HEK293 (cell line): ENCODE measurements at regions not wholly inside any gene's neighbourhood (a gene's known extent, or its start where the extent isn't known, plus 50 kb on each side); places are given as distances from the start of the nearest gene placed in this dataset.

Experiments
- KLF10 ChIP-seq: fragments of 450-650 bp; IDR thresholded peaks from 2 replicates; pipeline ENCODE4 v1.5.1; 2018; ENCODE audit warnings: missing biosample characterization, mild to moderate bottlenecking, missing genetic modification characterization
- MEIS1 ChIP-seq: sonication (generic); formaldehyde crosslinking; IDR thresholded peaks from 2 replicates; pipeline ENCODE4 v1.8.1; 2022; ENCODE audit warnings: missing genetic modification reagents, mild to moderate bottlenecking, borderline replicate concordance
- MZF1 ChIP-seq: fragments of 450-650 bp; formaldehyde crosslinking; IDR thresholded peaks from 2 replicates; pipeline ENCODE4 v1.5.1; 2017; ENCODE audit warnings: missing biosample characterization, missing genetic modification characterization, borderline replicate concordance
- TRIM28 ChIP-seq: IDR thresholded peaks from 2 replicates; pipeline ENCODE4 v1.6.1; 2011; ENCODE audit warnings: low read length, control low read depth, borderline replicate concordance
- ZBTB1 ChIP-seq: fragments of 450-650 bp; formaldehyde crosslinking; IDR thresholded peaks from 2 replicates; pipeline ENCODE4 v1.5.1; 2016; ENCODE audit warnings: missing biosample characterization, missing genetic modification characterization
- ZBTB17 ChIP-seq: fragments of 450-650 bp; formaldehyde crosslinking; IDR thresholded peaks from 2 replicates; pipeline ENCODE4 v1.5.1; 2016; ENCODE audit warnings: missing biosample characterization, missing genetic modification characterization
- ZBTB21 ChIP-seq: fragments of 450-650 bp; formaldehyde crosslinking; IDR thresholded peaks from 2 replicates; pipeline ENCODE4 v1.5.1; 2017; ENCODE audit warnings: missing biosample characterization, missing genetic modification characterization
- ZFP37 ChIP-seq: fragments of 450-650 bp; formaldehyde crosslinking; IDR thresholded peaks from 2 replicates; pipeline ENCODE4 v1.5.1; 2016; ENCODE audit warnings: missing biosample characterization, missing genetic modification characterization
- ZIC2 ChIP-seq: fragments of 450-650 bp; formaldehyde crosslinking; IDR thresholded peaks from 2 replicates; pipeline ENCODE4 v1.5.1; 2016; ENCODE audit warnings: missing biosample characterization, missing genetic modification characterization
- ZNF10 ChIP-seq: fragments of 450-650 bp; formaldehyde crosslinking; IDR thresholded peaks from 2 replicates; pipeline ENCODE4 v1.5.1; 2017; ENCODE audit warnings: missing biosample characterization, missing genetic modification characterization
- ZNF211 ChIP-seq: fragments of 450-650 bp; formaldehyde crosslinking; IDR thresholded peaks from 2 replicates; pipeline ENCODE4 v1.5.1; 2016; ENCODE audit warnings: low read depth, missing biosample characterization, missing genetic modification characterization
- ZNF311 ChIP-seq: fragments of 450-650 bp; formaldehyde crosslinking; IDR thresholded peaks from 2 replicates; pipeline ENCODE4 v1.5.1; 2017; ENCODE audit warnings: missing biosample characterization, missing genetic modification characterization, borderline replicate concordance
- ZNF341 ChIP-seq: fragments of 450-650 bp; formaldehyde crosslinking; IDR thresholded peaks from 2 replicates; pipeline ENCODE4; 2016; ENCODE audit warnings: low read depth, missing biosample characterization, missing genetic modification characterization
- ZNF366 ChIP-seq: fragments of 450-650 bp; formaldehyde crosslinking; conservative IDR thresholded peaks from 2 replicates; pipeline ENCODE4 v1.5.1; 2016; ENCODE audit warnings: missing biosample characterization, missing genetic modification characterization
- ZNF510 ChIP-seq: fragments of 450-650 bp; formaldehyde crosslinking; IDR thresholded peaks from 2 replicates; pipeline ENCODE4 v1.5.1; 2018; ENCODE audit warnings: mild to moderate bottlenecking, missing genetic modification characterization, missing biosample characterization; ENCODE audit not compliant: insufficient replicate concordance
- ZNF560 ChIP-seq: fragments of 450-650 bp; formaldehyde crosslinking; IDR thresholded peaks from 2 replicates; pipeline ENCODE4 v1.5.1; 2017; ENCODE audit warnings: missing biosample characterization, missing genetic modification characterization, borderline replicate concordance
- ZNF791 ChIP-seq: fragments of 450-650 bp; formaldehyde crosslinking; IDR thresholded peaks from 2 replicates; pipeline ENCODE4 v1.5.1; 2016; ENCODE audit warnings: missing biosample characterization, missing genetic modification characterization
- ZNF830 ChIP-seq: fragments of 450-650 bp; IDR thresholded peaks from 2 replicates; pipeline ENCODE4 v1.5.0; 2018; ENCODE audit warnings: missing biosample characterization, missing genetic modification characterization, low read depth, mild to moderate bottlenecking, moderate library complexity
- ZNF843 ChIP-seq: fragments of 450-650 bp; formaldehyde crosslinking; IDR thresholded peaks from 2 replicates; pipeline ENCODE4 v1.5.1; 2016; ENCODE audit warnings: missing biosample characterization, missing genetic modification characterization
- TF ChIP-seq, protein P1 (sequence below): fragments of 450-650 bp; formaldehyde crosslinking; IDR thresholded peaks from 2 replicates; pipeline ENCODE4 v1.5.1; 2016; ENCODE audit warnings: missing biosample characterization, missing genetic modification characterization
- TF ChIP-seq, protein P2 (sequence below): fragments of 450-650 bp; formaldehyde crosslinking; IDR thresholded peaks from 2 replicates; pipeline ENCODE4 v1.5.1; 2016; ENCODE audit warnings: missing biosample characterization, missing genetic modification characterization
- TF ChIP-seq, protein P3 (sequence below): fragments of 450-650 bp; formaldehyde crosslinking; optimal IDR thresholded peaks from 2 replicates; pipeline ENCODE3; 2016; ENCODE audit warnings: missing biosample characterization, mild to moderate bottlenecking, missing genetic modification characterization
- TF ChIP-seq, protein P4 (sequence below): fragments of 450-650 bp; formaldehyde crosslinking; IDR thresholded peaks from 2 replicates; pipeline ENCODE4 v1.5.1; 2016; ENCODE audit warnings: missing biosample characterization, missing genetic modification characterization
- TF ChIP-seq, protein P5 (sequence below): fragments of 450-650 bp; formaldehyde crosslinking; IDR thresholded peaks from 2 replicates; pipeline ENCODE4 v1.5.1; 2016; ENCODE audit warnings: missing biosample characterization, missing genetic modification characterization
- TF ChIP-seq, protein P6 (sequence below): fragments of 450-650 bp; formaldehyde crosslinking; IDR thresholded peaks from 2 replicates; pipeline ENCODE4 v1.5.1; 2016; ENCODE audit warnings: missing biosample characterization, missing genetic modification characterization

DNA sequence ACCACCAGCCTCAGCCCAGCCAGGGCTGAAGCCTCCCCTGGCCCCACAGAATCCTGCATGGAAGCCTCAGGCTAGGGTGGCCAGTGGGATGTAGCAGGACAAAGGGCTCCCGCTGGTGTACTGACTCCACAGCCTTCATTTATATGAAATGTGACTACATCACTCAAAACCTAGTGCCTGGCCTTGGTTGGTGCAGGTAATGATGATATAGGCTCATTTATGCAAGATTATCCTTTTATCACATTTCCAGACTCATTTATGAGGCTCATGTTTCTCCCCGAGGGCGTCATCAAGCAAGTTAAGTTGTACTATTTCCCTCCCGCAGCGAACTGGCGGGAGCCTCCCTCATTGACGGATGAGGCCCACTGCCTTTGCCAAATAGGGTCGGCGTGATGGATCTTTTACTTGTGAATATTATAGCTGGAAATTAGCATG lies 179.1 kb upstream of the SMAD3 start (continued):
- TF ChIP-seq, protein P1, sequence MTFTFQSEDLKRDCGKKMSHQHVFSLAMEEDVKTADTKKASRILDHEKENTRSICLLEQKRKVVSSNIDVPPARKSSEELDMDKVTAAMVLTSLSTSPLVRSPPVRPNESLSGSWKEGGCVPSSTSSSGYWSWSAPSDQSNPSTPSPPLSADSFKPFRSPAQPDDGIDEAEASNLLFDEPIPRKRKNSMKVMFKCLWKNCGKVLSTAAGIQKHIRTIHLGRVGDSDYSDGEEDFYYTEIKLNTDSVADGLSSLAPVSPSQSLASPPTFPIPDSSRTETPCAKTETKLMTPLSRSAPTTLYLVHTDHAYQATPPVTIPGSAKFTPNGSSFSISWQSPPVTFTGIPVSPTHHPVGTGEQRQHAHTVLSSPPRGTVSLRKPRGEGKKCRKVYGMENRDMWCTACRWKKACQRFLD: no peak
- TF ChIP-seq ZNF830 (no peak), ZNF791 (tag by site-specific recombination) (no peak), ZNF311 (tag by site-specific recombination) (no peak), ZNF510 (tag by site-specific recombination) (peak; percentile 59), ZFP37 (tag by site-specific recombination) (no peak; the same call in 1 of the 2 replicates), ZBTB17 (tag by site-specific recombination) (peak; percentile 89), ZNF10 (tag by site-specific recombination) (peak; percentile 81), KLF10 (tag by site-specific recombination) (peak; percentile 83), MEIS1 (CRISPR knock-in tag) (no peak), ZNF560 (no peak), ZIC2 (tag by site-specific recombination) (peak; percentile 95), MZF1 (tag by site-specific recombination) (peak; percentile 40; the same call in 1 of the 2 replicates), ZBTB21 (peak; percentile 91), TRIM28 (peak; percentile 98), ZNF366 (tag by site-specific recombination) (peak; percentile 97), ZNF341 (tag by site-specific recombination) (peak; percentile 45; the same call in 1 of the 2 replicates), ZBTB1 (tag by site-specific recombination) (0 out of 2 replicates have a peak, but pooled peaks have one; percentile 75), ZNF211 (no peak), ZNF843 (peak; percentile 100)
- TF ChIP-seq, protein P2, sequence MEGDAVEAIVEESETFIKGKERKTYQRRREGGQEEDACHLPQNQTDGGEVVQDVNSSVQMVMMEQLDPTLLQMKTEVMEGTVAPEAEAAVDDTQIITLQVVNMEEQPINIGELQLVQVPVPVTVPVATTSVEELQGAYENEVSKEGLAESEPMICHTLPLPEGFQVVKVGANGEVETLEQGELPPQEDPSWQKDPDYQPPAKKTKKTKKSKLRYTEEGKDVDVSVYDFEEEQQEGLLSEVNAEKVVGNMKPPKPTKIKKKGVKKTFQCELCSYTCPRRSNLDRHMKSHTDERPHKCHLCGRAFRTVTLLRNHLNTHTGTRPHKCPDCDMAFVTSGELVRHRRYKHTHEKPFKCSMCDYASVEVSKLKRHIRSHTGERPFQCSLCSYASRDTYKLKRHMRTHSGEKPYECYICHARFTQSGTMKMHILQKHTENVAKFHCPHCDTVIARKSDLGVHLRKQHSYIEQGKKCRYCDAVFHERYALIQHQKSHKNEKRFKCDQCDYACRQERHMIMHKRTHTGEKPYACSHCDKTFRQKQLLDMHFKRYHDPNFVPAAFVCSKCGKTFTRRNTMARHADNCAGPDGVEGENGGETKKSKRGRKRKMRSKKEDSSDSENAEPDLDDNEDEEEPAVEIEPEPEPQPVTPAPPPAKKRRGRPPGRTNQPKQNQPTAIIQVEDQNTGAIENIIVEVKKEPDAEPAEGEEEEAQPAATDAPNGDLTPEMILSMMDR (tag by site-specific recombination): no peak
- TF ChIP-seq, protein P3, sequence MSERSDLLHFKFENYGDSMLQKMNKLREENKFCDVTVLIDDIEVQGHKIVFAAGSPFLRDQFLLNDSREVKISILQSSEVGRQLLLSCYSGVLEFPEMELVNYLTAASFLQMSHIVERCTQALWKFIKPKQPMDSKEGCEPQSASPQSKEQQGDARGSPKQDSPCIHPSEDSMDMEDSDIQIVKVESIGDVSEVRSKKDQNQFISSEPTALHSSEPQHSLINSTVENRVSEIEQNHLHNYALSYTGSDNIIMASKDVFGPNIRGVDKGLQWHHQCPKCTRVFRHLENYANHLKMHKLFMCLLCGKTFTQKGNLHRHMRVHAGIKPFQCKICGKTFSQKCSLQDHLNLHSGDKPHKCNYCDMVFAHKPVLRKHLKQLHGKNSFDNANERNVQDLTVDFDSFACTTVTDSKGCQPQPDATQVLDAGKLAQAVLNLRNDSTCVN (tag by site-specific recombination): no peak
- TF ChIP-seq, protein P4, sequence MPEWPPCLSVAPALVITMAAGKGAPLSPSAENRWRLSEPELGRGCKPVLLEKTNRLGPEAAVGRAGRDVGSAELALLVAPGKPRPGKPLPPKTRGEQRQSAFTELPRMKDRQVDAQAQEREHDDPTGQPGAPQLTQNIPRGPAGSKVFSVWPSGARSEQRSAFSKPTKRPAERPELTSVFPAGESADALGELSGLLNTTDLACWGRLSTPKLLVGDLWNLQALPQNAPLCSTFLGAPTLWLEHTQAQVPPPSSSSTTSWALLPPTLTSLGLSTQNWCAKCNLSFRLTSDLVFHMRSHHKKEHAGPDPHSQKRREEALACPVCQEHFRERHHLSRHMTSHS: peak; percentile 80; the same call in 1 of the 2 replicates
- TF ChIP-seq, protein P5, sequence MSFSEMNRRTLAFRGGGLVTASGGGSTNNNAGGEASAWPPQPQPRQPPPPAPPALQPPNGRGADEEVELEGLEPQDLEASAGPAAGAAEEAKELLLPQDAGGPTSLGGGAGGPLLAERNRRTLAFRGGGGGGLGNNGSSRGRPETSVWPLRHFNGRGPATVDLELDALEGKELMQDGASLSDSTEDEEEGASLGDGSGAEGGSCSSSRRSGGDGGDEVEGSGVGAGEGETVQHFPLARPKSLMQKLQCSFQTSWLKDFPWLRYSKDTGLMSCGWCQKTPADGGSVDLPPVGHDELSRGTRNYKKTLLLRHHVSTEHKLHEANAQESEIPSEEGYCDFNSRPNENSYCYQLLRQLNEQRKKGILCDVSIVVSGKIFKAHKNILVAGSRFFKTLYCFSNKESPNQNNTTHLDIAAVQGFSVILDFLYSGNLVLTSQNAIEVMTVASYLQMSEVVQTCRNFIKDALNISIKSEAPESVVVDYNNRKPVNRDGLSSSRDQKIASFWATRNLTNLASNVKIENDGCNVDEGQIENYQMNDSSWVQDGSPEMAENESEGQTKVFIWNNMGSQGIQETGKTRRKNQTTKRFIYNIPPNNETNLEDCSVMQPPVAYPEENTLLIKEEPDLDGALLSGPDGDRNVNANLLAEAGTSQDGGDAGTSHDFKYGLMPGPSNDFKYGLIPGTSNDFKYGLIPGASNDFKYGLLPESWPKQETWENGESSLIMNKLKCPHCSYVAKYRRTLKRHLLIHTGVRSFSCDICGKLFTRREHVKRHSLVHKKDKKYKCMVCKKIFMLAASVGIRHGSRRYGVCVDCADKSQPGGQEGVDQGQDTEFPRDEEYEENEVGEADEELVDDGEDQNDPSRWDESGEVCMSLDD (tag by site-specific recombination): no peak
- TF ChIP-seq, protein P6, sequence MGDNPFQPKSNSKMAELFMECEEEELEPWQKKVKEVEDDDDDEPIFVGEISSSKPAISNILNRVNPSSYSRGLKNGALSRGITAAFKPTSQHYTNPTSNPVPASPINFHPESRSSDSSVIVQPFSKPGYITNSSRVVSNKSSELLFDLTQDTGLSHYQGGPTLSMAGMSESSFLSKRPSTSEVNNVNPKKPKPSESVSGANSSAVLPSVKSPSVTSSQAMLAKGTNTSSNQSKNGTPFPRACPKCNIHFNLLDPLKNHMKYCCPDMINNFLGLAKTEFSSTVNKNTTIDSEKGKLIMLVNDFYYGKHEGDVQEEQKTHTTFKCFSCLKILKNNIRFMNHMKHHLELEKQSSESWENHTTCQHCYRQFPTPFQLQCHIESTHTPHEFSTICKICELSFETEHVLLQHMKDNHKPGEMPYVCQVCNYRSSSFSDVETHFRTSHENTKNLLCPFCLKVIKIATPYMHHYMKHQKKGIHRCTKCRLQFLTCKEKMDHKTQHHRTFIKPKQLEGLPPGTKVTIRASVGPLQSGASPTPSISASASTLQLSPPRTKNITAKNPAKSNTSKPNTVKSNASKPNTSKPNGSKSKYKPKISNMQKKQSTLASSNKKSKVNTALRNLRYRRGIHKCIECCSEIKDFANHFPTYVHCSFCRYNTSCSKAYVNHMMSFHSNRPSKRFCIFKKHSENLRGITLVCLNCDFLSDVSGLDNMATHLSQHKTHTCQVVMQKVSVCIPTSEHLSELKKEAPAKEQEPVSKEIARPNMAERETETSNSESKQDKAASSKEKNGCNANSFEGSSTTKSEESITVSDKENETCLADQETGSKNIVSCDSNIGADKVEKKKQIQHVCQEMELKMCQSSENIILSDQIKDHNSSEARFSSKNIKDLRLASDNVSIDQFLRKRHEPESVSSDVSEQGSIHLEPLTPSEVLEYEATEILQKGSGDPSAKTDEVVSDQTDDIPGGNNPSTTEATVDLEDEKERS (tag by site-specific recombination): peak; percentile 88
